AG10803 (cell line): ENCODE measurements at regions not wholly inside any gene's neighbourhood (a gene's known extent, or its start where the extent isn't known, plus 50 kb on each side); places are given as distances from the start of the nearest gene placed in this dataset.
A peak's percentile ranks its signal among the peaks of the same experiment; 100 is the strongest.

Source experiments
- DNase-seq: peaks from one replicate; pipeline ENCODE4 v3.0.0; 2010; ENCODE audit warnings: low read depth
- H3K4me3 ChIP-seq: 2 replicates; pipeline ENCODE4 v1.5.1; 2011; ENCODE audit warnings: mild to moderate bottlenecking, low read length, control low read depth
- CTCF ChIP-seq: conservative IDR thresholded peaks from 2 replicates; pipeline ENCODE4 v1.5.1; 2011; ENCODE audit warnings: mild to moderate bottlenecking, low read length, control low read depth, inconsistent platforms

GRCh38 chr7:15995027-15995426 is 308.5 kb upstream of the MEOX2 start:
- TF ChIP-seq CTCF, result no peak

GRCh38 chr7:15989194-15989593 is 302.7 kb upstream of the MEOX2 start:
- no peak overlapping the region for H3K4me3 ChIP-seq
- DNase-seq, result no peak
- no peak for TF ChIP-seq CTCF

More at GRCh38 chr7:15995027-15995426, 308.5 kb upstream of the MEOX2 start:
- H3K4me3 ChIP-seq, result no peak overlapping the region
- DNase-seq, result no peak

GRCh38 chr7:15985587-15986384 is 299.3 kb upstream of the MEOX2 start:
- no peak overlapping the region for H3K4me3 ChIP-seq
- TF ChIP-seq CTCF, result 0 out of 2 replicates have a peak, but pooled peaks have one; percentile 6
- peak; percentile 9 for DNase-seq

- no peak for TF ChIP-seq CTCF
- no peak overlapping the region for H3K4me3 ChIP-seq
- peak; percentile 71 for DNase-seq
Observed at GRCh38 chr7:15977663-15978062, 291.2 kb upstream of the MEOX2 start.

GRCh38 chr7:15972862-15973275 is 286.4 kb upstream of the MEOX2 start:
- no peak for TF ChIP-seq CTCF
- peak; percentile 31 for DNase-seq
- no peak overlapping the region for H3K4me3 ChIP-seq

- TF ChIP-seq CTCF, result no peak
- DNase-seq, result no peak
- no peak overlapping the region for H3K4me3 ChIP-seq
Observed at GRCh38 chr7:15967551-15967950, 281.1 kb upstream of the MEOX2 start.

GRCh38 chr7:15967121-15967520 is 280.6 kb upstream of the MEOX2 start:
- no peak for TF ChIP-seq CTCF
- no peak for DNase-seq
- no peak overlapping the region for H3K4me3 ChIP-seq
